DND-41 (cell line): ENCODE measurements at regions not wholly inside any gene's neighbourhood (a gene's known extent, or its start where the extent isn't known, plus 50 kb on each side); places are given as distances from the start of the nearest gene placed in this dataset.

Experiments used
- ATAC-seq: fragments of 200-7000 bp; cut with Tn5 transposase; 3 replicates; pipeline ENCODE4 v1.9.1; 2021; ENCODE audit warnings: low read depth; ENCODE audit not compliant: insufficient read depth
- DNase-seq: peaks from one replicate; pipeline ENCODE4 v3.0.0-alpha.2; 2020
- H2AFZ ChIP-seq: 2 replicates; pipeline ENCODE4 v1.6.0; 2012; ENCODE audit warnings: low read depth, low read length
- H3K27ac ChIP-seq: 2 replicates; pipeline ENCODE4 v1.5.1; 2012; ENCODE audit warnings: low read length, inconsistent platforms
- H3K27me3 ChIP-seq: fragments of 200-600 bp; sonication (generic); 2 replicates; pipeline ENCODE4 v1.6.0; 2012; ENCODE audit warnings: low read length, mild to moderate bottlenecking, inconsistent platforms; ENCODE audit not compliant: insufficient read depth, poor library complexity
- H3K36me3 ChIP-seq: 2 replicates; pipeline ENCODE4 v1.5.1; 2012; ENCODE audit warnings: low read length, inconsistent platforms; ENCODE audit not compliant: insufficient read depth
- H3K4me1 ChIP-seq: 2 replicates; pipeline ENCODE4 v1.5.1; 2012; ENCODE audit warnings: mild to moderate bottlenecking, low read length; ENCODE audit not compliant: insufficient read depth
- H3K4me2 ChIP-seq: 2 replicates; pipeline ENCODE4 v1.6.0; 2012; ENCODE audit warnings: mild to moderate bottlenecking, moderate library complexity, low read length, inconsistent platforms; ENCODE audit not compliant: insufficient read depth
- H3K4me3 ChIP-seq, 2 experiments: fragments of 200-600 bp in 1 of 2; shearing (Covaris generic) in 1 of 2; 2 replicates each; pipeline ENCODE4 v1.5.1; 2012 to 2016; ENCODE audit warnings: inconsistent platforms in 2 of 2, low read length in 2 of 2, mild to moderate bottlenecking in 2 of 2, low read depth in 1 of 2, moderate library complexity in 1 of 2
- H3K79me2 ChIP-seq: 2 replicates; pipeline ENCODE4 v1.6.0; 2012; ENCODE audit warnings: low read length, inconsistent platforms; ENCODE audit not compliant: insufficient read depth
- H3K9ac ChIP-seq: 2 replicates; pipeline ENCODE4 v1.6.0; 2012; ENCODE audit warnings: low read depth, mild to moderate bottlenecking, inconsistent platforms, low read length, moderate library complexity
- H3K9me3 ChIP-seq: 2 replicates; pipeline ENCODE4 v1.5.1; 2012; ENCODE audit warnings: low read length, moderate library complexity, mild to moderate bottlenecking, inconsistent platforms; ENCODE audit not compliant: insufficient read depth, severe bottlenecking
- H4K20me1 ChIP-seq: 2 replicates; pipeline ENCODE4 v1.6.0; 2012; ENCODE audit warnings: low read length; ENCODE audit not compliant: insufficient read depth
- EZH2 ChIP-seq: IDR thresholded peaks from 3 replicates; pipeline ENCODE4 v1.6.1; 2012; ENCODE audit warnings: borderline replicate concordance, low read depth, mild to moderate bottlenecking, moderate library complexity, low read length, inconsistent platforms; ENCODE audit not compliant: severe bottlenecking
- TF ChIP-seq, protein P1 (sequence below): IDR thresholded peaks from 2 replicates; pipeline ENCODE4 v1.5.1; 2012; ENCODE audit warnings: borderline replicate concordance, low read length, moderate library complexity, mild to moderate bottlenecking; ENCODE audit not compliant: poor library complexity, severe bottlenecking; ENCODE audit errors: extremely low read depth

DNA sequence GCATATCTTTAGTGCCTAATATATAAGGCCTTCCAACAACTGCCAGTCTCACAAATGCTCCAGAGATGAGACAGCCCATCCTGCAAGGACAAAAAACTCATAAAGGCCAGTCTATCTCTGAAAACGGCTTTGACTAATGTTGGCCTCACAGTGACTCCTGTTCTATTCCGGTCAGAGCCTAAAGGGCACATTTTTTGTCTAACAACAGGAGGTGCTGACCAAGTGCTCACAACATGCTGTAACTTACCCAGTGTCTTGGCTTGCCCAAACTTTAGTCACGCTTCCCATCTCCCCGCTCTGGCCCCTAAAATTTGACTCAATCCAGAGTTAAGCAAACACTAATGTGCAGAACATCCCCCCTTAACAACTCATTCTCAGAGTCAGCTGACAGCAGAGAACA lies 1411.2 kb upstream of the MIR17HG start:
- Histone ChIP-seq H3K79me2 (no peaks in the 10 kb centered on the region), H4K20me1 (no peaks in the 10 kb centered on the region), H3K36me3 (no peaks in the 10 kb centered on the region), H3K9me3 (no peaks in the 10 kb centered on the region), H3K4me1 (no peaks in the 10 kb centered on the region), H3K27ac (no peak overlapping the region), H2AFZ (no peak overlapping the region), H3K27me3 (no peaks in the 10 kb centered on the region), H3K9ac (no peak overlapping the region), H3K4me2 (no peak overlapping the region), H3K4me3 (no peak overlapping the region)
- DNase-seq (no peak), ATAC-seq (no peak)
- no peak for TF ChIP-seq EZH2
- TF ChIP-seq, protein P1, sequence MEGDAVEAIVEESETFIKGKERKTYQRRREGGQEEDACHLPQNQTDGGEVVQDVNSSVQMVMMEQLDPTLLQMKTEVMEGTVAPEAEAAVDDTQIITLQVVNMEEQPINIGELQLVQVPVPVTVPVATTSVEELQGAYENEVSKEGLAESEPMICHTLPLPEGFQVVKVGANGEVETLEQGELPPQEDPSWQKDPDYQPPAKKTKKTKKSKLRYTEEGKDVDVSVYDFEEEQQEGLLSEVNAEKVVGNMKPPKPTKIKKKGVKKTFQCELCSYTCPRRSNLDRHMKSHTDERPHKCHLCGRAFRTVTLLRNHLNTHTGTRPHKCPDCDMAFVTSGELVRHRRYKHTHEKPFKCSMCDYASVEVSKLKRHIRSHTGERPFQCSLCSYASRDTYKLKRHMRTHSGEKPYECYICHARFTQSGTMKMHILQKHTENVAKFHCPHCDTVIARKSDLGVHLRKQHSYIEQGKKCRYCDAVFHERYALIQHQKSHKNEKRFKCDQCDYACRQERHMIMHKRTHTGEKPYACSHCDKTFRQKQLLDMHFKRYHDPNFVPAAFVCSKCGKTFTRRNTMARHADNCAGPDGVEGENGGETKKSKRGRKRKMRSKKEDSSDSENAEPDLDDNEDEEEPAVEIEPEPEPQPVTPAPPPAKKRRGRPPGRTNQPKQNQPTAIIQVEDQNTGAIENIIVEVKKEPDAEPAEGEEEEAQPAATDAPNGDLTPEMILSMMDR = no peak

DNA sequence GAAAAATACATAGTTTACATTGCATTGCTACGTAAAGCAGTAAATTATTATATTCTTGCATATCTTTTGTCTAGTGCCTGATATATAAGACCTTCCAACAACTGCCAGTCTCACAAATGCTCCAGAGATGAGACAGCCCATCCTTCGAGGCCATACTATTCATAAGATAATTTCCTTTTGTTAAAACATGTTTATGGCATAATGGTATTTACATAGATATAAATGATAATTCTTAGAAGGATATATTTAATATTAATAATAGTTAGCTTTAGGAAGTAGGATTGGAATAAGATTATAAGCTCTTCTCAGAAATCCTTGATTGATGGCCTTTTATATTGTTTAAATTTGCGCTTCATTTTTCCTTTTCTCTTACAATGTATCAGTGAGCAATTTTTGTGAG lies 1410.1 kb upstream of the MIR17HG start:
- DNase-seq (no peak), ATAC-seq (no peak)
- no peaks in the 10 kb centered on the region for H4K20me1 ChIP-seq
- H3K9ac ChIP-seq = no peak overlapping the region
- H3K27ac ChIP-seq = no peak overlapping the region
- H3K9me3 ChIP-seq = no peaks in the 10 kb centered on the region
- H3K4me1 ChIP-seq = no peaks in the 10 kb centered on the region
- no peak for TF ChIP-seq EZH2
- TF ChIP-seq, protein P1 = no peak
- H3K4me2 ChIP-seq = no peak overlapping the region
- H3K79me2 ChIP-seq = no peaks in the 10 kb centered on the region
- H3K4me3 ChIP-seq = no peak overlapping the region
- no peaks in the 10 kb centered on the region for H3K36me3 ChIP-seq
- no peak overlapping the region for H2AFZ ChIP-seq
- no peaks in the 10 kb centered on the region for H3K27me3 ChIP-seq

DNA sequence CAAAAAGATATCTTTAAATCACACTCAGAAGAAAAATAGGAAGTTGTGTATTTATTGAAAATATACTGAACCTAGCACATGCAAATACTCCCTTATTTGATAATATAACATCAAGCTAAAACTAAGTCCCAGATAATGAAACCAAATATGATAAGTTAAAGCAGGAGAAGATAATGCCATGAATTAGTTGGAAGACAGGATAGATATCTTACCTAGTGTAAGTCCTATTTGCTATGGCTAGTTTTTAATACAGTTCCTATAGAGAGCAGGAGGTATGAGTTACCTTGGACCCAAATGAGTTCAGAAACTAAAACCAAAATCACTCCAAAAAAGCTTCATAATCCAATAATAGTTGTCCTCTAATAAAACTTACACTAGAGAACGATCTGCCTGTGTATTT lies 1407.1 kb upstream of the MIR17HG start:
- Histone ChIP-seq H3K4me3 (no peak overlapping the region), H3K4me1 (no peaks in the 10 kb centered on the region), H3K9me3 (no peaks in the 10 kb centered on the region), H3K79me2 (no peaks in the 10 kb centered on the region), H3K36me3 (no peaks in the 10 kb centered on the region), H3K27ac (no peak overlapping the region), H4K20me1 (no peaks in the 10 kb centered on the region), H2AFZ (no peak overlapping the region), H3K9ac (no peak overlapping the region), H3K27me3 (no peaks in the 10 kb centered on the region), H3K4me2 (no peak overlapping the region)
- TF ChIP-seq, protein P1 = no peak
- no peak for TF ChIP-seq EZH2
- DNase-seq (no peak), ATAC-seq (no peak)

DNA sequence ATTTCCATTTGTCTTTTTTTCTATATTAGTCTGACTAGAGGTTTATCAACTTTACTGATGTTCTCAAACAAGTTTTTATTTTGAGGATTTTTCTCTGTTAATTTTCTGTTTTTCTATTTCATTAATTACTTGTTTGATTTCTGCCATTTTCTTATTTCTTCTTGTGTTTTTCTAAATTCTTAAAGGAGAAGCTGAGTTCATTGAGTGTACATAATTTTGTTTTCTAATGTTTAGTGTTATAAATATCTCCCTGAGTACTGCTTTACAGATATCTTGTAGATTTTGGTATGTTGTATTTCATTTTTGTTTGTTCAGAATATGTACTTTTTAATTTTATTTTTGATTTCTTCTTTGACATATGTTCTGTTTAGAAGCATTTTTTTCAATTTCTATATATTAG lies 1404.3 kb upstream of the MIR17HG start:
- DNase-seq = no peak
- no peak for ATAC-seq
- Histone ChIP-seq H4K20me1 (no peaks in the 10 kb centered on the region), H3K4me2 (no peak overlapping the region), H3K9me3 (no peaks in the 10 kb centered on the region), H3K36me3 (no peaks in the 10 kb centered on the region), H2AFZ (no peak overlapping the region), H3K4me3 (no peak overlapping the region), H3K27me3 (no peaks in the 10 kb centered on the region), H3K9ac (no peak overlapping the region), H3K27ac (no peak overlapping the region), H3K4me1 (no peaks in the 10 kb centered on the region), H3K79me2 (no peaks in the 10 kb centered on the region)
- TF ChIP-seq, protein P1 = no peak
- TF ChIP-seq EZH2 = no peak
